Heart left ventricle (tissue), 13 donors: ENCODE measurements at regions not wholly inside any gene's neighbourhood (a gene's known extent, or its start where the extent isn't known, plus 50 kb on each side); places are given as distances from the start of the nearest gene placed in this dataset.

ENCODE experiments used
- CTCF ChIP-seq, 12 donors: fragments of 200-600 bp; sonication (generic) in 4 of 12; IDR thresholded peaks; one replicate each; pipeline versions ENCODE4 v1.5.0 to v1.8.0; 2018 to 2022; ENCODE audit warnings: antibody characterized with exemption in 12 of 12, mild to moderate bottlenecking in 5 of 12
- POLR2A ChIP-seq, 2 donors: fragments of 450-650 bp; IDR thresholded peaks; one replicate each; pipeline ENCODE4 v1.6.1; 2017; ENCODE audit warnings: antibody characterized with exemption in 2 of 2, mild to moderate bottlenecking in 2 of 2, moderate library complexity in 2 of 2
- donor health status: ischemic (EF 13 %, LVEDD 7.1; RV severe dilation, severe dysfunction).
- donor health status: DM: no; HTN: yes; CAD: no.
- donor health status: DM: no; HTN: no; CAD: no.
- donor health status: ischemic (EF 25% LVEDD 6.9; RV normal size, moderate dysfunction).
- donor health status: ischemic (EF 25% LVEDD 5.7; RV mildly dilated, moderate dysfunction).
- donor health status: ischemic (EF 35%, LVEDD 5.7; RV mildly dilated, moderate dysfunction).
- donor health status: nonischemic (EF 11% LVEDD 7.7; RV severe dilation, severe dysfunction).
- donor health status: DM: yes; HTN: yes; CAD: no.
- donor health status: PGD.
- donor health status: ischemic (EF 29% LVEDD 5.4; RV normal size, mild dysfunction).
- donor health status: nonischemic (EF 23%, LVEDD 6.1; RV moderate dilation, normal function).

GRCh38 chr1:80241566-80241965 is 1235.0 kb upstream of the ADGRL4 start:
- no peak for TF ChIP-seq CTCF (IDR thresholded peaks at IDR 0.05)
- TF ChIP-seq POLR2A (IDR thresholded peaks at IDR 0.05): no peak
